MM.1S (cell line): ENCODE measurements at regions not wholly inside any gene's neighbourhood (a gene's known extent, or its start where the extent isn't known, plus 50 kb on each side); places are given as distances from the start of the nearest gene placed in this dataset.

Source experiments
- DNase-seq: peaks from one replicate; pipeline ENCODE4 v3.0.0-alpha.2; 2015
- H2AFZ ChIP-seq: fragments of 300-600 bp; sonication (generic); 2 replicates; pipeline ENCODE4 v1.6.0; 2016; ENCODE audit warnings: antibody characterized with exemption, low read length
- H3F3A ChIP-seq: fragments of 300-600 bp; sonication (generic); 2 replicates; pipeline ENCODE4 v1.6.1; 2016; ENCODE audit warnings: mild to moderate bottlenecking, antibody characterized with exemption, low read length, moderate library complexity, mixed read lengths; ENCODE audit not compliant: insufficient read depth
- H3K27ac ChIP-seq: fragments of 300-600 bp; sonication (generic); 2 replicates; pipeline ENCODE4 v1.5.1; 2016; ENCODE audit warnings: mild to moderate bottlenecking, low read length
- H3K27me3 ChIP-seq: fragments of 300-600 bp; sonication (generic); replicated peaks from 2 replicates; pipeline ENCODE4 v1.6.0; 2016; ENCODE audit warnings: low read length; ENCODE audit not compliant: insufficient read depth
- H3K36me3 ChIP-seq: fragments of 300-600 bp; sonication (generic); replicated peaks from 2 replicates; pipeline ENCODE4 v1.6.1; 2016; ENCODE audit warnings: mild to moderate bottlenecking, low read length, mixed read lengths; ENCODE audit not compliant: insufficient read depth
- H3K4me1 ChIP-seq: fragments of 300-600 bp; sonication (generic); 2 replicates; pipeline ENCODE4 v1.6.1; 2016; ENCODE audit warnings: low read length, mixed read lengths
- H3K4me2 ChIP-seq: fragments of 300-600 bp; sonication (generic); 2 replicates; pipeline ENCODE4 v1.6.0; 2016; ENCODE audit warnings: low read depth, low read length
- H3K4me3 ChIP-seq: fragments of 300-600 bp; sonication (generic); 2 replicates; pipeline ENCODE4 v1.5.1; 2016; ENCODE audit warnings: low read length, mixed read lengths
- H3K79me2 ChIP-seq: fragments of 300-600 bp; sonication (generic); 2 replicates; pipeline ENCODE4 v1.6.1; 2016; ENCODE audit warnings: mixed run types, low read length, mixed read lengths
- H3K9ac ChIP-seq: fragments of 300-600 bp; sonication (generic); 2 replicates; pipeline ENCODE4 v1.6.1; 2016; ENCODE audit warnings: low read length, mixed read lengths
- H3K9me2 ChIP-seq: fragments of 300-600 bp; sonication (generic); replicated peaks from 2 replicates; pipeline ENCODE4 v1.6.1; 2016; ENCODE audit warnings: mild to moderate bottlenecking, low read length, mixed read lengths; ENCODE audit not compliant: insufficient read depth
- H3K9me3 ChIP-seq: fragments of 300-600 bp; sonication (generic); replicated peaks from 2 replicates; pipeline ENCODE4 v1.6.1; 2016; ENCODE audit warnings: mild to moderate bottlenecking, low read length, mixed read lengths; ENCODE audit not compliant: insufficient read depth
- H4K20me1 ChIP-seq: fragments of 300-600 bp; sonication (generic); 2 replicates; pipeline ENCODE4 v1.6.1; 2016; ENCODE audit warnings: mild to moderate bottlenecking, low read length, moderate library complexity, mixed read lengths; ENCODE audit not compliant: insufficient read depth
- EZH2 ChIP-seq: fragments of 300-600 bp; sonication (generic); optimal IDR thresholded peaks from 2 replicates; pipeline ENCODE3; 2017; ENCODE audit warnings: low read depth, mild to moderate bottlenecking, antibody characterized with exemption, low read length, mixed read lengths
- EZH2phosphoT487 ChIP-seq: fragments of 300-600 bp; sonication (generic); IDR thresholded peaks from 2 replicates; pipeline ENCODE4 v1.6.1; 2018; ENCODE audit warnings: antibody characterized with exemption, low read length
- TF ChIP-seq, protein P1 (sequence below): fragments of 300-600 bp; sonication (generic); IDR thresholded peaks from 2 replicates; pipeline ENCODE4 v1.5.1; 2016; ENCODE audit warnings: antibody characterized with exemption, low read length, mixed read lengths

- no peak overlapping the region for H3K9ac ChIP-seq
- H3K4me1 ChIP-seq, result no peaks in the 10 kb centered on the region
- H3K27ac ChIP-seq, result no peak overlapping the region
- no peaks in the 10 kb centered on the region for H4K20me1 ChIP-seq
- H3K79me2 ChIP-seq, result no peaks in the 10 kb centered on the region
- DNase-seq, result no peak
- H3K9me3 ChIP-seq, result no peaks in the 10 kb centered on the region
- no peaks in the 10 kb centered on the region for H3K9me2 ChIP-seq
- no peak overlapping the region for H3K4me3 ChIP-seq
- no peaks in the 10 kb centered on the region for H3F3A ChIP-seq
- no peak overlapping the region for H2AFZ ChIP-seq
- H3K36me3 ChIP-seq, result no peaks in the 10 kb centered on the region
- no peak overlapping the region for H3K4me2 ChIP-seq
- H3K27me3 ChIP-seq, result peaks cover 85% of the 10 kb centered on the region
- TF ChIP-seq, protein P1, sequence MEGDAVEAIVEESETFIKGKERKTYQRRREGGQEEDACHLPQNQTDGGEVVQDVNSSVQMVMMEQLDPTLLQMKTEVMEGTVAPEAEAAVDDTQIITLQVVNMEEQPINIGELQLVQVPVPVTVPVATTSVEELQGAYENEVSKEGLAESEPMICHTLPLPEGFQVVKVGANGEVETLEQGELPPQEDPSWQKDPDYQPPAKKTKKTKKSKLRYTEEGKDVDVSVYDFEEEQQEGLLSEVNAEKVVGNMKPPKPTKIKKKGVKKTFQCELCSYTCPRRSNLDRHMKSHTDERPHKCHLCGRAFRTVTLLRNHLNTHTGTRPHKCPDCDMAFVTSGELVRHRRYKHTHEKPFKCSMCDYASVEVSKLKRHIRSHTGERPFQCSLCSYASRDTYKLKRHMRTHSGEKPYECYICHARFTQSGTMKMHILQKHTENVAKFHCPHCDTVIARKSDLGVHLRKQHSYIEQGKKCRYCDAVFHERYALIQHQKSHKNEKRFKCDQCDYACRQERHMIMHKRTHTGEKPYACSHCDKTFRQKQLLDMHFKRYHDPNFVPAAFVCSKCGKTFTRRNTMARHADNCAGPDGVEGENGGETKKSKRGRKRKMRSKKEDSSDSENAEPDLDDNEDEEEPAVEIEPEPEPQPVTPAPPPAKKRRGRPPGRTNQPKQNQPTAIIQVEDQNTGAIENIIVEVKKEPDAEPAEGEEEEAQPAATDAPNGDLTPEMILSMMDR, result no peak
- no peak for TF ChIP-seq EZH2phosphoT487
- TF ChIP-seq EZH2, result no peak
Measured at GRCh38 chr1:17933501-17933900, 174.1 kb upstream of the IGSF21 start.

DNA sequence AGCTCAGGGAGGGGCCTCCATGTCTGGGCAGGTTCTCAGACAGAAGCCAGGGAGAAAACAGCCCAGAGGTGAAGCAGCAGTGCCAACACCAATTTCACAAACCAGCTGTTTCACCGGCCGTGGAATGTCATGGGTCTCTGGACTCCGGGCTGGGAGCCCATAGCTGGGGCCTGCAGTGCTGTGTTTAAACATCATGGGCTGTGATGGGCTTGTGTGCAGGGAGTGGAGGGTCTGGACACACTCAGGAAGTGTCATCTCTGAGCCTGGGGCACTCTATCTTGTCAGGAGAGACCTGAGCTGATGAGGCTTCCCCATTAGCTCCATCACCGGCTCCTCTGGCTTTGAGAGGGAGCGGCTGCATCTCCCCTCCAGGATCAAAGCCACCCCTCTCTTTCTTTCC lies 173.6 kb upstream of the IGSF21 start:
- TF ChIP-seq, protein P1, result no peak
- TF ChIP-seq EZH2, result no peak
- no peak for TF ChIP-seq EZH2phosphoT487
- Histone ChIP-seq H3F3A (no peaks in the 10 kb centered on the region), H3K4me1 (no peaks in the 10 kb centered on the region), H3K4me3 (no peak overlapping the region), H3K27ac (no peak overlapping the region), H3K27me3 (peaks cover 85% of the 10 kb centered on the region), H3K9me3 (no peaks in the 10 kb centered on the region), H3K4me2 (no peak overlapping the region), H3K79me2 (no peaks in the 10 kb centered on the region), H3K9ac (no peak overlapping the region), H3K9me2 (no peaks in the 10 kb centered on the region), H3K36me3 (no peaks in the 10 kb centered on the region), H2AFZ (no peak overlapping the region), H4K20me1 (no peaks in the 10 kb centered on the region)
- DNase-seq, result no peak

GRCh38 chr1:17935230-17935629 lies 172.4 kb upstream of the IGSF21 start:
- H3K27me3 ChIP-seq, result peaks cover 85% of the 10 kb centered on the region
- no peaks in the 10 kb centered on the region for H3K9me3 ChIP-seq
- no peak overlapping the region for H3K27ac ChIP-seq
- no peak overlapping the region for H3K4me2 ChIP-seq
- H3K4me1 ChIP-seq, result no peaks in the 10 kb centered on the region
- H3K36me3 ChIP-seq, result no peaks in the 10 kb centered on the region
- no peak overlapping the region for H2AFZ ChIP-seq
- TF ChIP-seq EZH2phosphoT487 (no peak), EZH2 (no peak)
- TF ChIP-seq, protein P1, result no peak
- no peak overlapping the region for H3K4me3 ChIP-seq
- H3K9me2 ChIP-seq, result no peaks in the 10 kb centered on the region
- no peak for DNase-seq
- no peak overlapping the region for H3K9ac ChIP-seq
- H4K20me1 ChIP-seq, result no peaks in the 10 kb centered on the region
- no peaks in the 10 kb centered on the region for H3K79me2 ChIP-seq
- no peaks in the 10 kb centered on the region for H3F3A ChIP-seq
